GM21423 (cell line): ENCODE measurements at regions not wholly inside any gene's neighbourhood (a gene's known extent, or its start where the extent isn't known, plus 50 kb on each side); places are given as distances from the start of the nearest gene placed in this dataset.
A peak's percentile ranks its signal among the peaks of the same experiment; 100 is the strongest.
"Not testable (repeated sequence)": the region's sequence is repeated elsewhere in the genome, so short reads cannot be mapped to it uniquely, and the experiment has no call there.

Experiments
- ATAC-seq: cut with Tn5 transposase; IDR thresholded peaks from one replicate; pipeline ENCODE4 v1.9.1; 2021; ENCODE audit warnings: mild to moderate bottlenecking, moderate library complexity; ENCODE audit not compliant: unreplicated experiment

DNA sequence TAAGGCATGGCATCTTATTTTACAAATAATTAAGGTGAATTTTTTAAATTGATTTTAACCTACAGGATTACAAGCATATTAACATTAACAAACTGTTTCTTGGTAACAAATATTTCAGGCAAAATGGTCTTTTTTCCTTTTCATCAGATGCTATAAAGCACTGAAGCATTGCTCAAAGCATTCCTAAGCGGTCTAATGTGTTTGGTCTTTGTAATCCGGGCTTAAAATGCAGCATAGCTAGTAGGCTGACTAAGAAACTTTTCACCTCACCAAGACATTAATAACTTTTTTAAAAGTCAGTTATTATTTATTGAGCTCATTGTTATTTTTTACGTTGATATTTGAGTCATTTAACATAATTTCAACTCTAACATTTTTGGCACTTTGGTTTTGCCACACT is 538.8 kb upstream of the SLC39A10 start:
- ATAC-seq, result no peak

DNA sequence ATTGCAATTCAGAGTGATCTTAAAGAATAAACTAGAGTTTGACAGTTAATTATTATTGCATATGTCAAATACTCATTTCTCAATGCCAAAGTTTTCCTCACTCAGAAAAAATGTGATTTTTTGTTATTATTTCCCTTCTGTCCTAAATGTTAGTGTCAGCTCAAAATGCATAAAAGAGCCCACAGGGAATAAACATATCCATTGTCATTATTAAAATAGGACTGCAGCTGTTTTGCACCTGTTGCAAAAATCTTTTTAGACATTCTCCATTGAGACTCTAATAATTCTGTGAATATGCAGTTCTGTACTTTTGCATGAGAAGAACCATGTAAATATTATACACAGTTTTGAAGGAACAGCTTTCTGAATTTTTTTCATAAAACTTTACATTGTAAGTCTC is 540.0 kb upstream of the SLC39A10 start:
- no peak for ATAC-seq

DNA sequence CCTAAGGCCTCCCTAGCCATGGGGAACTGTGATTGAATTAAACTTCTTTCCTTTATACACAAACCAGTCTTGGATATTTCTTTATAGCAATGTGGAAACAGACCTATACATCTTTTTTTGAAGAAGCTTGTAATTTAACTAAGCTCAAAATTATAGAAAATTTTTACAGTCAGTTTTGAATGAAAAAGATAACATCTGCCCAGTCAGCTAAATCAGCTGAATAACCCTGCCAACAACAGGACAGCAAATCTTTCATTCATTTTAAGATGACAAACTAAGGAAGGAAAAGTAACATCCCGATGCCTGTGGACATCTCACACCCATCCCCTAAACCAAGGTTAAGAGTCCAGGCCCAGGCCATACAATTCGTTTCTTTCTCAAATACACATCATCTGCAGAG is 541.3 kb upstream of the SLC39A10 start:
- ATAC-seq, result no peak

DNA sequence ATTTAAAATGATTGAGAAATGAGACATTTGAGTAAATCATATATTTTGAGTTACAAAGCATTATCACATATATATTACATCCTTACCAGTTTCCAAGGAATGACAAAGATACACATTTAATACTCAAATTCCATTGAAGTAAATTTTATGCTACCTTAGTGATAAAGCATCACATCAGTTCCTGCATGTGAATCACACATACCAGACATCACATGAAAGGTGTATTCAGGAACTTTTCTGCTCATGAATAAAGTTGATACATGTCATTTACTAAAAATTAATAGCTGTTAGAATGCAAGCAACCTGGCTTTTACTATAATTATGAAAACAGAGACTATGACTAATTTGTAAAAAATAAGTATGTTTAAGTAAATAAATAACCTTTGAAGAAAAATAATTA is 548.8 kb upstream of the SLC39A10 start:
- no peak for ATAC-seq

DNA sequence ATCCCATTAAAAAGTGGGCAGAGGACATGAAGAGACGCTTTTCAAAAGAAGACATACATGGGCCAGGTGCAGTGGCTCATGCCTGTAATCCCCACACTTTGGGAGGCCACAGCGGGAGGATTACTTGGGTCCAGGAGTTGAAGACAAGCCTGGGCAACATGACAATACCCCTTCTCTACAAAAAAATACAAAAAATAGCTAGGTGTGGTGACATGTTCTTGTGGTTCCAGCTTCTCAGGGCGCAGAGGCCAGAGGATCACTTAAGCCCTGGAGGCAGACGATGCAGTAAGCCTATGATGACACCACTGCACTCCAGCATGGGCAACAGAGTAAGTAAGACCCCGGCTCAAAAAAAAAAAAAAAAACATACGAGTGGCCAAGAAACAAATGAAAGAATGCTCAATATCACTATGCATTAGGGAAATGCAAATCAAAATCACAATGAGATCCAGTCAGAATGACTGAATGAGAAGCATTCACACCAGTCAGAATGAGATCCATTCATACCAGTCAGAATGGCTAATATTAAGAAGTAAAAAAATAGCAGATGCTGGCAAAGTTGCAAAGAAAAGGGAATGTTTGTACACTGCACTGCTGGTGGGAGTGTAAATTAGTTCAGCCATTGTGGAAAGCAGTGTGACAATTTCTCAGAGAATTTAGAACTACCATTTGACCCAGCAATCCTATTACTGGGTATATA is 550.2 kb upstream of the SLC39A10 start:
- no peak for ATAC-seq

DNA sequence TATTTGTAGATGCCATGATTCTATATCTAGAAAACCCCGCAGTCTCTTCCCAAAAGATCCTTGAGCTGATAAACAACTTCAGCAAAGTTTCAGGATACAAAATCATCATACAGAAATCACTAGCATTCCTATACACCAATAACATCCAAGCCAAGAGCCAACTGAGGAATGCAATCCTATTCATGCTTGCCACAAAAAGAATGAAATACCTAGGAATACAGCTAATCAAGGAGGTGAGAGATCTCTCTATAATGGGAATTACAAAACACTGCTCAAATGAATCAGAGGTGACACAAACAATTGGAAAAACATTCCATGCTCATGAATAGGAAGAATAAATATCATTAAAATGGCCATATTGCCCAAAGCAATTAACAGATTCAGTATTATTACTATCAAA is 551.4 kb upstream of the SLC39A10 start:
- no peak for ATAC-seq

DNA sequence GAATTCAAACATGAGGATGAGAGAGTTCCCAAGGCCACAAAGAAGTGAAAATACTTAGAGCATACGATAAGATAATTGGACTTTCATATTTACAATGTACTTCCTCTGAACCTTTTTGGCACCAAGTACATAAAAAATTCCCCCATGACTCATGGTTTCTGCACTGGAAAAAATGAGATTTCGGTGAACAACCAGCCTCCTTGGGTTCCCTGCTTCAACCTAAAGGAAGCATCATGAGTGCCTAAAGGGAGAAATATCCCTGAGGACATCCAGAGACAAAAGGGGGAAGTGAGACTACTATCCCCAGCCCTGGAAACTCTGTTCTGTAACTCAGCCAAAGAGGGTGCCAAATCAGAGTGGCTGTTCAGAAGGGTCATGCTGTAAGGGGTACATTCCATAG is 562.7 kb upstream of the SLC39A10 start:
- ATAC-seq, result no peak

DNA sequence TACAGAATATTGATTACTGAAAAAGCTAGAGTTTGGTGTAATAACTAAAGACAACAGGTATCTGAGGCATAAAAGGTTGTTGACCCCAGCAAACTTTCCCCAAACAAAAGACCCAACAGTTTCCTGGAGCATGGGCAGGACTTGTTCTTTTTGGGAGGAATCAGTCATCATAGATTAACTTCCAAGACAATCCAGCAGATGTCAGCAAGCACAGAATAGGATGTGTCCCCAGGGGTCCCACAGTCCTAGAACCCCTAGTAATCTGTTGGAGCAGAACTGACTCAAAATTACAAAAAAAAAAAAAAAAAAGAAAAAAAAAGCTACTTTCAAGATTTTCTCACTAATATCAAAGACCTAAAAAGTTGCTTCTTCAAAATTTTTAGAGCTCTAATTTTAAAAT is 564.7 kb upstream of the SLC39A10 start:
- ATAC-seq, result no peak

DNA sequence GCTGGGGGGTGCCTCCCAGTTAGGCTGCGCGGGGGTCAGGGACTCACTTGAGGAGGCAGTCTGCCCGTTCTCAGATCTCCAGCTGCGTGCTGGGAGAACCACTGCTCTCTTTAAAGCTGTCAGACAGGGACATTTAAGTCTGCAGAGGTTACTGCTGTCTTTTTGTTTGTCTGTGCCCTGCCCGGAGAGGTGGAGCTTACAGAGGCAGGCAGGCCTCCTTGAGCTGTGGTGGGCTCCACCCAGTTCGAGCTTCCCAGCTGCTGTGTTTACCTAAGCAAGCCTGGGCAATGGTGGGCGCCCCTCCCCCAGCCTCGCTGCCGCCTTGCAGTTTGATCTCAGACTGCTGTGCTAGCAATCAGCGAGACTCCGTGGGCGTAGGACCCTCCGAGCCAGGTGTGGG is 584.2 kb upstream of the SLC39A10 start:
- ATAC-seq, result not testable (repeated sequence)

DNA sequence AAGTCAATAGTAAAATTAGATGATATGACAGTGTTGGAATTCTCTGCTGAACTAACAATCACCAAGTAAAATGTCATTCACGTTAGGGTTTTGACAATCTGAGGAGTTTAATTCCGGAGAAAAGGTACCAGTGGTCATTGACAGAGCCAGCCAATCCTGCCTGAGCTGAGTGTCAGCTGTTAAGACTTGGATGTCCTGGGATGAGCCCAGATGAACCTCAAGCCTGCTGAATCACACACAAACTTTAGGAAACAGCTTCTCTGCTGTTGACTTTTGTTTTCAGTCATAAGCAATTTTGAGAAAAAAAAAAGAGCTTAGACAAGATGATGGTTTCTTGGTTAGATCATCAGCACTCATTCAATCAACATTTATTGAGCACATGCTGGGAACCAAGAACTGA is 600.0 kb upstream of the SLC39A10 start:
- ATAC-seq, result no peak

DNA sequence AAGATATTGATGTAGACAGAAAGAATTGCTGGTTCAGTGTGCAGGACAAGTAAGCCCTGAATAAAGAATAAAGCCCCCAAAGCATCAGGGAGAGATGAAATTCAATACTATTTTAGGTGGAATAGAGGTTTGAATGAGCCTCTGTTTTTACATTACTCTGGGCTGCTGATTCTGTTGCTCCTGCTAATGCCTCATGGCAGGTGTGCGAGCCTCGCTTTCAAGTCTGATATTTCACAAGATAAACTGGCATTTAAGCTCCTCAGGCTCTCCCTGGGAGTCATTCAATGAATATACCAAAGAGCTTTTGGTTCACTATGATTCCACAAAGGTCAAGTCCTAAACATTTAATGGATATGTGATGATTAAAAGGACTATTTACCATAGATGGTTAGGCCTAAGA is 601.0 kb upstream of the SLC39A10 start:
- ATAC-seq, result no peak

DNA sequence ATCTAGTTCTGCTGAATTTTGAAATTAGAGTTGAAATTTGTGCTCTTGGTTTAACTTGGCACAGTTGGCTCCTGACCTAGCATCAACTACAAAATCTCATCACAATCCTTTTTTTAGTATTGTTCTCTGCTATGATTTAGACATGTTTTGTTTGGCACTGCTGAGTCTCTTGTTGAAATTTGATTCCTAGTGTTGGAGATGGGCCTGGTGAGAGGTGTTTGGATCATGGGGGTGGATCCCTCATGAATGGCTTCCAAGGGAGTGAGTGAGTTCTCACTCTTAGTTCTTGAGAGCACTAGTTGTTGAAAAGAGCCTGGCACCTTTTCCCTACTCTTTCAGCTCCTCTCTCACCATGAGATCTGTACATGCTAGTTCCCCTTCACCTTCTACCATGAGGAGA is 605.6 kb upstream of the SLC39A10 start:
- ATAC-seq, result no peak

DNA sequence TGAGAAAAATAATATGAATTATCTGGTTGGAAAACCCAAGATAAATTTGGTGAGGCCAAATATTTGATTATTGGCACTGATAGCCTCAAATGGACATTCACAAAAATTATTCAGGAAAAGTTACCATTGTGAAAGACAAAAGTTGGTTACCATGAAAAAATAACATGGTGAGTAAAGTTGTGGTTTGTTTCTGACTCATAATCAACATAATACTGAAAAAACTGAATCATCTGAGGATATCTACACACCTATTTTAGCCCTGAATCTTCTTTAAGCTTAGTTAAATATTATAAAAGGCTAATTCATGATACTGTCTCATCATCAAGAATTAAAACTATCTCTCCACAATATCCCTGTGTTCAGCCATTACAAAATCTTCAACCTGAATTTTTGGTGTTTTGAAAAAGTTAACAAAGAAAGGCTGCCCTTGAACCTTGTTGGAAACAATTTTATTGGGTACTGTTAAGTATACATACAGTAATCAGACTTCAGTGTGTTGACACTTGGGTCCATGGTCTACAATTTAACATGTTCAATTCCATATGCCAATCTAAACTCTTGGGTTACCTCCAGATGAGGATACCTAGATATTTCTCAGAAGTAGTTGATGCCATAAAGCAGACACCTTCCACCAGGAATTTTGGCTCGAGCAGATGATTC is 607.5 kb upstream of the SLC39A10 start:
- ATAC-seq, result peak; percentile 96

DNA sequence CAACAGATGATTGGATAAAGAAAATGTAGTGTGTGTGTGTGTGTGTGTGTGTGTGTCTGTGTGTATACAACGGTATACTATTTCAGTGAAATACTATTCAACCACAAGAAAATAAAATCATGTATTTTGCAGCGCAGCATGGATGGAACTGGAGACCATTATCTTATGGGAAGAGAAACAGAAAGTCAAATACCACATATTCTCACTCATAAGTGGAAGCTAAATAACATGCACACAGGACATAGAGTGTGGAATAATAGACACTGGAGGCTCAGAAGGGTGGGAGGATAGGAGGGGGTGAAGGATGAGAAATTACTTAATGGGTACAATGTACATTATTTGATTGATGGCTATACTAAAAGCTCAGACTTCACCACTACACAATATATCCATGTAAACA is 609.1 kb upstream of the SLC39A10 start:
- no peak for ATAC-seq

DNA sequence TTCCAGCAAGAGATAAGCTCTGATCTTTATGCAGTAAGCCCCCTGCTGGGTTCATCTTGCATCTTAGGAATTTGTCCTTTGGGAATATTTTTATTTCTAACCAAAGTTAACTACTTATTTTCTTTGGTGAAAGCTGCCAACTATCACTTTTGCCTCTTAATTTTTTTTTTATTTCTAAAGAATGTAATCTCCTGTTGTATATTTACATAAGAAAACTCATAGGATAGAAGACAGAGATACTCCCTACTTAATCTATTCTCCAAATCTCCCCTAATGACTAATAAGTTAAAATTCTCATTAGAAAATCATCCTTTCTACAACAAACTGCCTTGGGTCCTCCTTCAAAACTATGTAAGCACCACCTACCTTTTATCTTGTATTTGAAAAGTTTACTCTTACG is 612.2 kb upstream of the SLC39A10 start:
- ATAC-seq, result no peak

DNA sequence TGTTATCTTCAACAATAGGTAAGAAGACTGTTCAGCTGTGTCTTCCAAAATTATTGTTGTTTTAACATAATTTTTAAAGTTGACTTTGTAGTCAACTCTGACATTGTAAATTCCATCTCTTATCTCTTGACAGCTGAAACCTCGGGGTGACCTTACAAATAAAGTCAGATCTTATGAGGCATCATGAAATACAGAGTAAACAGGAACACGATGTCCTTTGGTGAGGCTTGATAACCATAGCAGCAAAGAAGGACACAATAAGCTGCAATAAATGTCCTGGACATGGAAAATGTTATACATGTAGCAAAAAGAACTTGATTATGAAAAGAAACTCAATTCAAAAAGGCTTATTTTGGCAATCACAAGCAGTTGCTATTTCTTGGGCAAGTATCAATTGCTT is 618.9 kb upstream of the SLC39A10 start:
- ATAC-seq, result no peak

DNA sequence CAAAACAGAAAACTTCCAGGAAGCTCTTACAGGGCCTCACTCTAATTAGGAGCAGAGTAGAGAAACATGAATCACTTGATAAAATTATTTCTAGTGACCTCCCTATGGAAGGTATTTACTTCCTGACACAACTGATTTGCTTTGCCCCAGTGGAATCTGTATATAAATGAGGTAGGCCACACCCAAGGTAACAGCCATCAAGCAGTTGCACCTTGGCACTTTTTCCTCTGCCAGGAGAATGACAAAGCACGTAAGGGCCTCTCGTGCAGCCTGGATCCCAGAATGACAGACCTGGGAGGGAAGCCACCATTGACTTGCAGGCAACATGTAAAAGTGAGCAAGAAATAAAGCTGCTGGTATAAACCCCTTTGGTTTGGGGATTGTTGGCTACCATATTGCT is 620.0 kb upstream of the SLC39A10 start:
- no peak for ATAC-seq

DNA sequence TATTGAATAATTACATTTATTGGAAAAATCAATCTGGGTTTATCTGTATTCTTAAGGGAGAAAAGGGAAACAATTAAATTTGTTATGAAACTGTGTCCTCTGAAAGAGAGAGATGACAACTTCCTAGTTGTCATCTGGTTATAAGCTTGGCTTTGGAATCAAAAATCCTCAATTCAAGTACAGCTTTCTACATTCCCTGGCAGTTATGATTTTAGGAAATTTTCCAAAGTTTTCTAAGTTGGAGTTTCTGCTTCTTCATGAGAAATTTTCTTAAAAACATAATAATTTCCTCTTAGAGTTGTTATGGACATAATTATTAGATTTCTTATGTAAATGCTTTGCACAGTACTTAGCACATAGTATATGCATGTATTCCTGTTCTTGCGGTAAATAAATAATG is 625.6 kb upstream of the SLC39A10 start:
- no peak for ATAC-seq

DNA sequence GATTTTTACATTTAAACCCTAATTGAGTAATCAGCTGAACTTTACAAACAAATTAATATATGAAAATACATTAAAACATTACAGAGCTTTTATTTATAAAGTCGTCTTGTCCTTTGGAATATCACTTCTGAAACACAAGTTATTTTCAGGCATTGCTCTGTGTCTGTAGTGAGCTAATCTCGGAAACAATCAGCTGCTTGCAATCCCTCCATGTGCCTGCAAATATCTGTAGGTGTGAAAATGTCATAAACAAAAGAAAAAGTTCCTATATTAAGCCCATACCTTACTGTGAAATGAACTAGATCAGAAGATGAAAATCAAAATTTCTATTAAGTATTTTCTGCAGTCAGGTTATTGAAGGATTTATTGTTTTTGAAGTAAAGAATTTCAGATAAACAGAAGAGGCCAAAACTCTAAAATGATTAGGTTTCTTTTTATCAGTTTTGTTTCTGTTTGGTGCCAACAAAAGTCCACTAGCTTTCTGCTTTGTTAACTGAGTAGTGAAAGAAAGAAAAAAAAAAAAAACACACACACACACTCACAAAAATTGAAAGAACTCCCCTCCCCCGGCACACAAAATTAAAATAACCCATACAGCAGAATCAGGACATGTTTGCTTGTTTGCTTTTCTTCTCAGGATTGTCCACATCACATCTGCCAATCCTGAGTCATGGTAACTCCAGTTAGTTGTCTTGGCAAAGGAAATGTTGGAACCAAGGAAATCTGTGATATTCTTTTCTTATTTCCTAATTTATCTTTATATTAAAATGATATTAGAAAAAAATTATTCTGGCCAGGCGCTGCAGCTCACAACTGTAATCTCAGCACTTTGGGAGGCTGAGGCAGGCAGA is 627.0 kb upstream of the SLC39A10 start:
- ATAC-seq, result no peak

DNA sequence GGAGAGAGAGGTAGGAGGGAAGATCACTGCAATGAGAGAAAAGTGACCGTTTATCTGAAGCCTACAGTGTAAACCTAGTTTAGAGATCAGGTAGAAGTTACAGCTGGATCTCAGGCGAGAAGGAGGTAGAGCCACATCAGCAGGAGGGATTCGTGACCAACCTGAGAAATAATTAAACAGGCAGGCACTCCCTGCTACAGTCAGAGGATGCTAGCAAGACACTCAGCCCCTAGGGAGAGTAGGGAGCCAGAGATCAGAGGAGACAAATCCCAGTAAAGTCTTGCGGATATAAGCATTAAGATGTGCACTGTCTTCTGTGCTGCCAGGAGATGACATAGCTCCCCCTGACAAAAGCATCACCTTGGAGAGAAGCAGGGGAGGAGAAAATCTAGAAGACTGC is 629.1 kb upstream of the SLC39A10 start:
- no peak for ATAC-seq

DNA sequence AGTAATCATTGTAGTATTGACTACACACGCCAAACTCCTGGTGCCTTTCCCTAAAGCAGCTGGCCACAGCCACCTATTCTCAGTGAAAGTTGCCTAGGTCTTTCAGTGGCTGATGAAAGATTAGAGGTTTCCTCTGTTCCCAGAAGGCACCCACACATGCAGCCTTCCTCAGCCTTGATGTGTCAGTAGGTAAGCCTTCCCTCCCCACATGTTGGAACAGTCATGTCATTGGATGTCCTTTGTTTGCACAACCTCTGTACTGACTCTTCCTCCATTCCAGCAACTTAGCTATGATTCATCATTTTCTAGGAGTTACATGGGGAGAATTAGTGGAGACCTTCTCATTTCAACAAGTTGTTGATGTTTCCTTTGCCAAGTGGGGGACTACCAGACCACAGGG is 630.8 kb upstream of the SLC39A10 start:
- no peak for ATAC-seq

DNA sequence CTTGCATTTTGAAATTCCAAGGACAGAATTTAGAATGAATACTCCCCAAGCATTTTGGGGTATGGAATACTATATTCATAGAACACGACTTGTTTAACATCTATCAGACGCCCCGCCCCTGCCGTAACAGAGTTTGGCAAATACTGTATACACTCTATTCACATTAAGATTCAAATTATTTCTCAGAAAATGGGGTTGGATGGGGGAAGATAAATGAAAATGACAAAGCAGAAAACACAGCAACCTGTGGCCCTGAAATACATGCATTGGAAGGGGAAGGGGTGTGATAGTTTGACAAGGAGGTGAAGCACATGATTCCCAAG is 634.6 kb upstream of the SLC39A10 start:
- no peak for ATAC-seq
